Stimulated activated naive CD8-positive, alpha-beta T cell treated with anti-CD3 and anti-CD28 coated beads, Interleukin-15, Interleukin-2, amounts not matched to agents 100 U/mL and 50 U/mL, for 24 hours (primary cell): ENCODE measurements at regions not wholly inside any gene's neighbourhood (a gene's known extent, or its start where the extent isn't known, plus 50 kb on each side); places are given as distances from the start of the nearest gene placed in this dataset.

Source experiments
- ATAC-seq: fragments of 150-1000 bp; cut with Tn5 transposase; one replicate; pipeline ENCODE4 v1.10.0; 2021
- DNase-seq: peaks from one replicate; pipeline ENCODE4 v3.0.0; 2021

GRCh38 chrX:40452031-40452430, 128.7 kb upstream of the ATP6AP2 start:
- no peak for DNase-seq
- no peak for ATAC-seq

GRCh38 chrX:40449956-40450706, 130.6 kb upstream of the ATP6AP2 start:
- DNase-seq (no peak), ATAC-seq (no peak)

GRCh38 chrX:40449396-40449795, 131.4 kb upstream of the ATP6AP2 start:
- ATAC-seq: no peak

GRCh38 chrX:40448793-40449192, 132.0 kb upstream of the ATP6AP2 start:
- ATAC-seq (no peak), DNase-seq (no peak)

More at GRCh38 chrX:40449396-40449795, 131.4 kb upstream of the ATP6AP2 start:
- DNase-seq: no peak

GRCh38 chrX:40446921-40447320, 133.8 kb upstream of the ATP6AP2 start:
- ATAC-seq: no peak
- DNase-seq: no peak

- ATAC-seq: no peak
- DNase-seq: no peak
Measured at GRCh38 chrX:40445691-40446090, 135.1 kb upstream of the ATP6AP2 start.

GRCh38 chrX:40444798-40445496, 135.8 kb upstream of the ATP6AP2 start:
- ATAC-seq (no peak), DNase-seq (no peak)

- ATAC-seq (no peak), DNase-seq (no peak)
Measured at GRCh38 chrX:40444133-40444532, 136.6 kb upstream of the ATP6AP2 start.

GRCh38 chrX:40440866-40441265, 139.9 kb upstream of the ATP6AP2 start:
- ATAC-seq: no peak

GRCh38 chrX:40439625-40440532, 140.9 kb upstream of the ATP6AP2 start:
- DNase-seq: peak; percentile 8
- peak; percentile 77 for ATAC-seq

More at GRCh38 chrX:40440866-40441265, 139.9 kb upstream of the ATP6AP2 start:
- no peak for DNase-seq

GRCh38 chrX:40437348-40437747, 143.4 kb upstream of the ATP6AP2 start:
- DNase-seq (no peak), ATAC-seq (no peak)

- DNase-seq (no peak), ATAC-seq (no peak)
Measured at GRCh38 chrX:40434947-40435346, 145.8 kb upstream of the ATP6AP2 start.

GRCh38 chrX:40434443-40434842, 146.3 kb upstream of the ATP6AP2 start:
- no peak for DNase-seq
- no peak for ATAC-seq

GRCh38 chrX:40433160-40433559, 147.6 kb upstream of the ATP6AP2 start:
- no peak for ATAC-seq
- no peak for DNase-seq

- no peak for DNase-seq
- ATAC-seq: no peak
Measured at GRCh38 chrX:40424259-40424658, 156.5 kb upstream of the ATP6AP2 start.

- ATAC-seq (no peak), DNase-seq (no peak)
Measured at GRCh38 chrX:40423299-40423698, 157.5 kb upstream of the ATP6AP2 start.

- DNase-seq (no peak), ATAC-seq (no peak)
Measured at GRCh38 chrX:40422021-40422420, 158.7 kb upstream of the ATP6AP2 start.

GRCh38 chrX:40420899-40421729, 159.7 kb upstream of the ATP6AP2 start:
- ATAC-seq: peak; percentile 19

GRCh38 chrX:40418813-40419195, 162.0 kb upstream of the ATP6AP2 start:
- DNase-seq: no peak
- ATAC-seq: no peak

More at GRCh38 chrX:40420899-40421729, 159.7 kb upstream of the ATP6AP2 start:
- no peak for DNase-seq

- no peak for DNase-seq
- no peak for ATAC-seq
Measured at GRCh38 chrX:40418146-40418812, 162.5 kb upstream of the ATP6AP2 start.

- no peak for ATAC-seq
- no peak for DNase-seq
Measured at GRCh38 chrX:40415675-40416074, 165.1 kb upstream of the ATP6AP2 start.
